Ishikawa (cell line): ENCODE measurements at regions not wholly inside any gene's neighbourhood (a gene's known extent, or its start where the extent isn't known, plus 50 kb on each side); places are given as distances from the start of the nearest gene placed in this dataset.

ENCODE experiments used
- CREB1 ChIP-seq: IDR thresholded peaks from 2 replicates; pipeline ENCODE4 v1.6.1; 2012; ENCODE audit warnings: low read depth
- EP300 ChIP-seq: IDR thresholded peaks from 2 replicates; pipeline ENCODE4 v1.6.1; 2012; ENCODE audit warnings: borderline replicate concordance
- FOXM1 ChIP-seq: IDR thresholded peaks from 2 replicates; pipeline ENCODE4 v1.6.1; 2012; ENCODE audit warnings: low read depth, borderline replicate concordance
- MAX ChIP-seq: IDR thresholded peaks from 2 replicates; pipeline ENCODE4 v1.6.1; 2012
- NFIC ChIP-seq: IDR thresholded peaks from 2 replicates; pipeline ENCODE4 v1.6.1; 2012
- RAD21 ChIP-seq: IDR thresholded peaks from 2 replicates; pipeline ENCODE4 v1.6.1; 2012; ENCODE audit warnings: low read depth
- REST ChIP-seq: IDR thresholded peaks from 2 replicates; pipeline ENCODE4 v1.6.1; 2012; ENCODE audit warnings: low read depth, mild to moderate bottlenecking
- TAF1 ChIP-seq: IDR thresholded peaks from 2 replicates; pipeline ENCODE4 v1.6.1; 2012; ENCODE audit warnings: low read depth, mild to moderate bottlenecking
- TEAD4 ChIP-seq: IDR thresholded peaks from 2 replicates; pipeline ENCODE4 v1.6.1; 2012
- USF1 ChIP-seq: IDR thresholded peaks from 2 replicates; pipeline ENCODE4 v1.6.1; 2012
- YY1 ChIP-seq: IDR thresholded peaks from 2 replicates; pipeline ENCODE4 v1.6.1; 2012; ENCODE audit warnings: low read depth
- ZBTB7A ChIP-seq: IDR thresholded peaks from 2 replicates; pipeline ENCODE4 v1.6.1; 2012; ENCODE audit warnings: low read depth

- TF ChIP-seq YY1 (no peak), CREB1 (no peak), REST (no peak), USF1 (no peak), EP300 (no peak), ZBTB7A (no peak), MAX (no peak), RAD21 (no peak), NFIC (no peak), TEAD4 (no peak), TAF1 (no peak), FOXM1 (no peak)
Observed at GRCh38 chr4:84419201-84419600, 79.9 kb downstream of the NKX6-1 start.
